OCI-M1 (cell line): ENCODE measurements at regions not wholly inside any gene's neighbourhood (a gene's known extent, or its start where the extent isn't known, plus 50 kb on each side); places are given as distances from the start of the nearest gene placed in this dataset.
"Not testable (repeated sequence)": the region's sequence is repeated elsewhere in the genome, so short reads cannot be mapped to it uniquely, and the experiment has no call there.

Source experiments
- DNase-seq: peaks from one replicate; lab custom pipeline; 2025; lab: John Stamatoyannopoulos, UW

GRCh38 chr14:101080922-101081593, 177.5 kb upstream of the RTL1 start:
- no peak for DNase-seq

- DNase-seq: no peak
Observed at GRCh38 chr14:101082036-101082435, 178.5 kb upstream of the RTL1 start.

- no peak for DNase-seq
Observed at GRCh38 chr14:101082436-101083384, 179.2 kb upstream of the RTL1 start.

GRCh38 chr14:101083564-101084435, 180.3 kb upstream of the RTL1 start:
- DNase-seq: no peak

GRCh38 chr14:101084436-101084826, 180.9 kb upstream of the RTL1 start:
- no peak for DNase-seq

GRCh38 chr14:101086926-101087325, 183.4 kb upstream of the RTL1 start:
- DNase-seq: no peak

GRCh38 chr14:101087614-101088394, 184.3 kb upstream of the RTL1 start:
- DNase-seq: no peak

- no peak for DNase-seq
Observed at GRCh38 chr14:101088395-101088667, 184.8 kb upstream of the RTL1 start.

GRCh38 chr14:101088714-101089113, 185.2 kb upstream of the RTL1 start:
- no peak for DNase-seq

GRCh38 chr14:101090478-101090877, 187.0 kb upstream of the RTL1 start:
- DNase-seq: not testable (repeated sequence)

GRCh38 chr14:101090976-101091375, 187.5 kb upstream of the RTL1 start:
- no peak for DNase-seq

GRCh38 chr14:101094916-101095315, 191.4 kb upstream of the RTL1 start:
- not testable (repeated sequence) for DNase-seq

- DNase-seq: no peak
Observed at GRCh38 chr14:101096551-101096950, 193.0 kb upstream of the RTL1 start.

GRCh38 chr14:101097109-101097793, 193.7 kb upstream of the RTL1 start:
- DNase-seq: no peak

GRCh38 chr14:101098177-101098576, 194.7 kb upstream of the RTL1 start:
- no peak for DNase-seq

- no peak for DNase-seq
Observed at GRCh38 chr14:101098641-101099040, 195.1 kb upstream of the RTL1 start.

- no peak for DNase-seq
Observed at GRCh38 chr14:101101456-101102056, 198.0 kb upstream of the RTL1 start.

GRCh38 chr14:101102875-101103274, 199.4 kb upstream of the RTL1 start:
- DNase-seq: no peak

- no peak for DNase-seq
Observed at GRCh38 chr14:101103321-101103901, 199.9 kb upstream of the RTL1 start.

GRCh38 chr14:101104485-101104884, 201.0 kb upstream of the RTL1 start:
- no peak for DNase-seq
